NCI-H524 (cell line): ENCODE measurements at regions not wholly inside any gene's neighbourhood (a gene's known extent, or its start where the extent isn't known, plus 50 kb on each side); places are given as distances from the start of the nearest gene placed in this dataset.
"Not testable (repeated sequence)": the region's sequence is repeated elsewhere in the genome, so short reads cannot be mapped to it uniquely, and the experiment has no call there.

ENCODE experiments used
- DNase-seq, 2 experiments: peaks; one replicate each; lab custom pipeline; 2025; lab: John Stamatoyannopoulos, UW

DNA sequence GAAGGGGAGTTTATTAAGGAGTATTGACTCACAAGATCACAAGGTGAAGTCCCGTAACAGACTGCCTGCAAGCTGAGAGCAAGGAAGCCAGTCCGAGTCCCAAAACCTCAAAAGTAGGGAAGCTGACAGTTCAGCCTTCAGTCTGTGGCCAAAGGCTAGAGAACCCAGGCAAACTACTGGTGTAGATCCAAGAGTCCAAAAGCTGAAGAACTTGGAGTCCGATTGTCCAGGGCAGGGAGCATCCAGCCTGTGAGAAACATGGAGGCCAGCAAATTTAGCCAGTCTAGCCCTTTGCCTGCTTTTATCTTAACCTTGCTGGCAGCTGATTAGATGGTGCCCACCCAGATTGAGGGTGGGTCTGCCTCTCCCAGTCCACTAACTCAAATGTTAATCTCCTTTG lies 621.9 kb upstream of the ITGA1 start:
- not testable (repeated sequence) for DNase-seq

- DNase-seq = no peak
Measured at GRCh38 chr5:52173133-52173532, 614.6 kb upstream of the ITGA1 start.

DNA sequence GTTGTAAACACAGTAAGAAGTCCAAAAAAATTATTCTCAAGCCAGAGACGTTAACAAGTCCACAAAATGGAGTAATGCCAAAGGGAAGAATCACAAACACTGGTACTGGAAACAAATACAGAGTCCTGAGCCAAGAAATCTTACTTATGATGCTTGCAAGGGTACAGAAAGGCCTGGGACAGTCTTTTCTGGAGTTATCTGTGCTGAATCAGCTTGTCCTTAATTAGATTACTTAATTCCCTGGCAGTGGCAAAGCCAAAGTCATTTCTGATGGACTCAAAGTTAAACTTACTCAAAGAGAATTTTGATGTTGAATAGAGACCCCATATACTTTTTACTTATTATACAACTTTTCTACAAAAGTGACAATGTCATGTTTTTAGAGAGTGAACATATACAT lies 610.5 kb upstream of the ITGA1 start:
- DNase-seq = no peak

- no peak for DNase-seq
Measured at GRCh38 chr5:52181403-52181802, 606.3 kb upstream of the ITGA1 start.

- DNase-seq = no peak
Measured at GRCh38 chr5:52190737-52191136, 597.0 kb upstream of the ITGA1 start.

DNA sequence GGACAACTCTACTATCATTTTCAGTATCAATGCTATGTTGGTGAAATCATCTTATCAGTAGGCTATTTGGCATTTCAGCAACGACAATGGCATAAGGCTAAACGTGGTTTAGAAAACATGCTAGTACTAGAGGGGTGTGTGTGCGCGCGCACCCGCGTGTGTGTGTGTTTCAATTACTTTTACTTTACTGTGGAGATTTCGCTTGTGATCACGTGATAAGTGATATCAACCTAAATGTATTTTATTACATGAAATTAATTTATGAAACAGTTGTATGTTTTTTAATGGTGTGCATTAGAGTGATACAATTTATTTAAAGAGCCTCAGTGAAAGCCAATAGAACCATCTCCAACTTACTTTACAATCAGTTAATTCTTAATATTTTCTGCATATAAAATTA lies 587.9 kb upstream of the ITGA1 start:
- no peak for DNase-seq

GRCh38 chr5:52202256-52202655 lies 585.5 kb upstream of the ITGA1 start:
- no peak for DNase-seq

DNA sequence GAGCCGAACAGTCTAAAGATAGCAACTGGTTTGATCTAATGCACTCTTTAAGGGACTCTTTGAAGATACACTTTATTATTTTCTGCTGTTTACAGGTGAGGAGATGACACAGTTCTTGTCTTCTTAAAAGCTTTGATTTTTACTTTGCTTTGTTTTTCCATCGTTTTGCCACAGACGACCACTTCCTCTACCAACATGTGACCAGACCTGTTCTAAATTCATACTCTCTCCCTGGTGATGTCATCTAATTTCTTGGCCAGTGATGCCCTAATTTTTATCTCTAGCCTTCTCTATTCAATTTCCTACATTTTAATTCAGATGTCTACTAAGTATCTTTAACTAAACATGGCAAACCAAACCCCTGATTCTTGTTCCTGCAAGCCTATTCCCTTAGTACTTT lies 583.4 kb upstream of the ITGA1 start:
- no peak for DNase-seq
